GM19468 (cell line): ENCODE measurements at regions not wholly inside any gene's neighbourhood (a gene's known extent, or its start where the extent isn't known, plus 50 kb on each side); places are given as distances from the start of the nearest gene placed in this dataset.
"Not testable (repeated sequence)": the region's sequence is repeated elsewhere in the genome, so short reads cannot be mapped to it uniquely, and the experiment has no call there.

ENCODE experiments used
- ATAC-seq: cut with Tn5 transposase; IDR thresholded peaks from one replicate; pipeline ENCODE4 v1.9.1; 2021; ENCODE audit warnings: mild to moderate bottlenecking, moderate library complexity, moderate number of reproducible peaks; ENCODE audit not compliant: unreplicated experiment; ENCODE audit errors: extremely low read depth

- ATAC-seq = no peak
Measured at GRCh38 chr10:5268743-5269142, 72.1 kb downstream of the AKR1C4 start.

GRCh38 chr10:5269791-5270190 lies 73.2 kb downstream of the AKR1C4 start:
- no peak for ATAC-seq

- ATAC-seq = no peak
Measured at GRCh38 chr10:5271526-5271925, 74.9 kb downstream of the AKR1C4 start.

GRCh38 chr10:5272065-5272803 lies 75.6 kb downstream of the AKR1C4 start:
- no peak for ATAC-seq

- no peak for ATAC-seq
Measured at GRCh38 chr10:5274795-5275194, 78.2 kb downstream of the AKR1C4 start.

GRCh38 chr10:5281356-5281755 lies 83.4 kb upstream of the UCN3 start:
- ATAC-seq = no peak

GRCh38 chr10:5282137-5282536 lies 82.6 kb upstream of the UCN3 start:
- no peak for ATAC-seq

GRCh38 chr10:5283305-5284158 lies 81.2 kb upstream of the UCN3 start:
- peak; percentile 51 for ATAC-seq

GRCh38 chr10:5284311-5285057 lies 80.3 kb upstream of the UCN3 start:
- peak; percentile 56 for ATAC-seq

- ATAC-seq = no peak
Measured at GRCh38 chr10:5285186-5285585, 79.6 kb upstream of the UCN3 start.

GRCh38 chr10:5288359-5288758 lies 76.4 kb upstream of the UCN3 start:
- ATAC-seq = no peak

GRCh38 chr10:5289228-5289627 lies 75.5 kb upstream of the UCN3 start:
- not testable (repeated sequence) for ATAC-seq

GRCh38 chr10:5291501-5292195 lies 73.1 kb upstream of the UCN3 start:
- ATAC-seq = no peak

- ATAC-seq = no peak
Measured at GRCh38 chr10:5292196-5292735, 72.5 kb upstream of the UCN3 start.

GRCh38 chr10:5292970-5293369 lies 71.8 kb upstream of the UCN3 start:
- not testable (repeated sequence) for ATAC-seq

GRCh38 chr10:5293691-5294550 lies 70.8 kb upstream of the UCN3 start:
- ATAC-seq = no peak

GRCh38 chr10:5297466-5297865 lies 67.3 kb upstream of the UCN3 start:
- no peak for ATAC-seq

GRCh38 chr10:5297996-5298395 lies 66.8 kb upstream of the UCN3 start:
- ATAC-seq = no peak

- no peak for ATAC-seq
Measured at GRCh38 chr10:5299950-5300349, 64.8 kb upstream of the UCN3 start.
